CD14-positive monocyte (primary cell): ENCODE measurements at regions not wholly inside any gene's neighbourhood (a gene's known extent, or its start where the extent isn't known, plus 50 kb on each side); places are given as distances from the start of the nearest gene placed in this dataset.

Experiments
- DNase-seq, 3 donors: peaks; one replicate each; pipeline ENCODE4 v3.0.0-alpha.2; 2011 to 2022
- H2AFZ ChIP-seq: 2 replicates; pipeline ENCODE4 v1.6.0; 2012; ENCODE audit warnings: mild to moderate bottlenecking, low read depth, low read length, inconsistent platforms; ENCODE audit not compliant: insufficient read depth, poor library complexity, severe bottlenecking
- H3K27ac ChIP-seq, 2 donors: 1 replicate in 1 of 2; 2 replicates in 1 of 2; pipeline ENCODE4 v1.5.1; 2012 to 2013; ENCODE audit warnings: low read length in 2 of 2, control low read depth in 1 of 2, inconsistent platforms in 1 of 2, low read depth in 1 of 2, mild to moderate bottlenecking in 1 of 2
- H3K27me3 ChIP-seq, 2 donors: one replicate each; pipeline versions ENCODE4 v1.6.0 to v1.6.1; 2011 to 2013; ENCODE audit warnings: low read length in 2 of 2; ENCODE audit not compliant: control insufficient read depth in 2 of 2, insufficient read depth in 2 of 2
- H3K36me3 ChIP-seq, 2 donors: replicated peaks in 1 of 2; 1 replicate in 1 of 2; 2 replicates in 1 of 2; pipeline versions ENCODE4 v1.5.1 to v1.6.1; 2012 to 2013; ENCODE audit warnings: low read length in 2 of 2, control low read depth in 1 of 2, inconsistent platforms in 1 of 2, mild to moderate bottlenecking in 1 of 2; ENCODE audit not compliant: insufficient read depth in 2 of 2, control insufficient read depth in 1 of 2
- H3K4me1 ChIP-seq, 2 donors: 1 replicate in 1 of 2; 2 replicates in 1 of 2; pipeline versions ENCODE4 v1.5.1 to v1.6.1; 2012 to 2013; ENCODE audit warnings: low read length in 2 of 2, control low read depth in 1 of 2, inconsistent platforms in 1 of 2, mild to moderate bottlenecking in 1 of 2, moderate library complexity in 1 of 2; ENCODE audit not compliant: insufficient read depth in 2 of 2, control insufficient read depth in 1 of 2
- H3K4me2 ChIP-seq: replicated peaks from 2 replicates; pipeline ENCODE3; 2012; ENCODE audit warnings: low read length, moderate library complexity, mild to moderate bottlenecking; ENCODE audit not compliant: poor library complexity, severe bottlenecking; ENCODE audit errors: extremely low read depth
- H3K4me3 ChIP-seq, 3 experiments: fragments of 200-600 bp in 1 of 3; sonication (generic) in 1 of 3; replicated peaks in 1 of 3; 1 replicate in 2 of 3; 2 replicates in 1 of 3; pipeline ENCODE4 v1.5.1; 2011 to 2013; ENCODE audit warnings: low read length in 3 of 3, mild to moderate bottlenecking in 3 of 3, control low read depth in 2 of 3, low read depth in 2 of 3, inconsistent platforms in 1 of 3, moderate library complexity in 1 of 3
- H3K79me2 ChIP-seq: 2 replicates; pipeline ENCODE4 v1.6.0; 2012; ENCODE audit warnings: mild to moderate bottlenecking, control low read depth, inconsistent platforms, low read length, moderate library complexity; ENCODE audit not compliant: insufficient read depth
- H3K9ac ChIP-seq: 2 replicates; pipeline ENCODE4 v1.6.0; 2017; ENCODE audit warnings: low read length, mild to moderate bottlenecking; ENCODE audit not compliant: insufficient read depth, poor library complexity, severe bottlenecking
- H3K9me3 ChIP-seq, 2 donors: replicated peaks in 1 of 2; 1 replicate in 1 of 2; 2 replicates in 1 of 2; pipeline versions ENCODE4 v1.5.1 to v1.6.1; 2012 to 2013; ENCODE audit warnings: low read length in 2 of 2, control low read depth in 1 of 2; ENCODE audit not compliant: control insufficient read depth in 1 of 2, insufficient read depth in 1 of 2
- H4K20me1 ChIP-seq: 2 replicates; pipeline ENCODE4 v1.6.0; 2012; ENCODE audit warnings: mild to moderate bottlenecking, low read length, control low read depth, moderate library complexity; ENCODE audit not compliant: insufficient read depth
- H3K27ac Mint-ChIP-seq, 7 donors: one replicate each; pipeline ENCODE4 v1.8.0; 2020; ENCODE audit warnings: mild to moderate bottlenecking in 7 of 7, mixed read lengths in 7 of 7, moderate library complexity in 6 of 7, inconsistent platforms in 2 of 7
- H3K27me3 Mint-ChIP-seq, 3 donors: one replicate each; pipeline ENCODE4 v1.8.0; 2021 to 2022; ENCODE audit warnings: low read depth in 3 of 3, mild to moderate bottlenecking in 3 of 3, mixed read lengths in 3 of 3, moderate library complexity in 3 of 3, inconsistent platforms in 1 of 3
- H3K36me3 Mint-ChIP-seq, 2 donors: one replicate each; pipeline ENCODE4 v1.8.0; 2020; ENCODE audit warnings: mixed read lengths in 2 of 2, inconsistent platforms in 1 of 2, mild to moderate bottlenecking in 1 of 2
- H3K4me1 Mint-ChIP-seq: one replicate; pipeline ENCODE4 v1.8.0; 2020; ENCODE audit warnings: mild to moderate bottlenecking, mixed read lengths
- H3K4me3 Mint-ChIP-seq, 2 donors: one replicate each; pipeline ENCODE4 v1.8.0; 2020; ENCODE audit warnings: mild to moderate bottlenecking in 2 of 2, mixed read lengths in 2 of 2, moderate library complexity in 1 of 2
- H3K9me3 Mint-ChIP-seq, 7 donors: one replicate each; pipeline ENCODE4 v1.8.0; 2020 to 2022; ENCODE audit warnings: mixed read lengths in 7 of 7, mild to moderate bottlenecking in 6 of 7, moderate library complexity in 6 of 7, inconsistent platforms in 2 of 7
- CTCF ChIP-seq: fragments of 200-600 bp; IDR thresholded peaks from one replicate; pipeline ENCODE4 v1.8.0; 2022; ENCODE audit warnings: antibody characterized with exemption, mild to moderate bottlenecking
- WGBS: methylation state at CpG from one replicate; pipeline ENCODE4 v1.1.5; 2013; ENCODE audit warnings: missing lambda C conversion rate; ENCODE audit not compliant: insufficient coverage; 5-methylcytosine and 5-hydroxymethylcytosine counted together
- intact Hi-C, 2 donors: fragments of 100-400 bp; cut with micrococcal nuclease; formaldehyde crosslinking; loops; one replicate each; pipeline versions ENCODE4 v1.15.0 to v1.15.1; 2023

DNA sequence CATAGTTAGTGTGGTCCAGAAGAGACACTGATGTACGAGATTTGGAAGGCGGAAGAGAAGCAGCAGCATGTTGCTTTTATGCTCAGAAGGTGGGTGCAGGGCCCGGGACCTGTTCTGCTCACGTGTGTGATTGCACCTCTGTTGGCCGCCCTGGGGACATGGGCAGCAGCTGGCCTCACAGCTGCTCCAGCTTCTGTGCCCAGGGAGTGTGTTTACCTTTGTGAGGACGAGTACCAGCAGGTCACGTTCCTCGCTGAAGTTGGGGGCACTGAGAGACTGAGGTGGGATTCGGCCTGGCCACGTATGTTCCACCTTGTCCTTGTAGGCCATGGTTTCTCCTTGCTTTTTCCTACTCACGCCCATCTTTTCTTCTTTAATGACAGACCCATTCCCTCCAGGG lies 86.3 kb downstream of the PMAIP1 start:
- Mint-ChIP-seq H3K27me3 (peaks cover 7 to 11% (median 9%) of the 10 kb centered on the region in 3 donors), H3K27ac (no peak overlapping the region), H3K36me3 (no peaks in the 10 kb centered on the region), H3K9me3 (no peaks in the 10 kb centered on the region), H3K4me1 (no peaks in the 10 kb centered on the region), H3K4me3 (no peak overlapping the region)
- no peak overlapping the region for H3K4me3 ChIP-seq
- H4K20me1 ChIP-seq, result no peaks in the 10 kb centered on the region
- WGBS, result 85% methylated on average over 11 of the region's 11 CpGs
- DNase-seq, result no peak
- H3K9me3 ChIP-seq, result no peaks in the 10 kb centered on the region
- H3K27ac ChIP-seq, result no peak overlapping the region
- H2AFZ ChIP-seq, result no peak overlapping the region
- no peak for TF ChIP-seq CTCF
- H3K27me3 ChIP-seq, result peaks cover 10 to 11% of the 10 kb centered on the region in 2 donors
- no peak overlapping the region for H3K4me2 ChIP-seq
- H3K36me3 ChIP-seq, result no peaks in the 10 kb centered on the region
- H3K4me1 ChIP-seq, result no peaks in the 10 kb centered on the region
- H3K9ac ChIP-seq, result no peak overlapping the region
- intact Hi-C loops, result no loop called here
- H3K79me2 ChIP-seq, result no peaks in the 10 kb centered on the region

GRCh38 chr18:59985289-59985688 lies 85.5 kb downstream of the PMAIP1 start:
- no peak overlapping the region for H3K4me3 ChIP-seq
- no peak overlapping the region for H2AFZ ChIP-seq
- H3K4me1 ChIP-seq, result no peaks in the 10 kb centered on the region
- no peaks in the 10 kb centered on the region for H3K9me3 ChIP-seq
- no peaks in the 10 kb centered on the region for H3K36me3 Mint-ChIP-seq
- H3K79me2 ChIP-seq, result no peaks in the 10 kb centered on the region
- no peaks in the 10 kb centered on the region for H3K9me3 Mint-ChIP-seq
- intact Hi-C loops, result no loop called here
- peaks cover 5 to 10% (median 8%) of the 10 kb centered on the region in 3 donors for H3K27me3 Mint-ChIP-seq
- WGBS, result no CpG with 5 or more reads among the region's 5 CpGs
- H3K4me2 ChIP-seq, result no peak overlapping the region
- no peak overlapping the region for H3K27ac ChIP-seq
- DNase-seq, result no peak
- no peak overlapping the region for H3K4me3 Mint-ChIP-seq
- H4K20me1 ChIP-seq, result no peaks in the 10 kb centered on the region
- H3K27ac Mint-ChIP-seq, result no peak overlapping the region
- no peaks in the 10 kb centered on the region for H3K4me1 Mint-ChIP-seq
- H3K9ac ChIP-seq, result no peak overlapping the region
- no peaks in the 10 kb centered on the region for H3K36me3 ChIP-seq
- TF ChIP-seq CTCF, result no peak
- peaks cover 4 to 8% of the 10 kb centered on the region in 2 donors for H3K27me3 ChIP-seq
